Muscle of leg (tissue), 3 donors: ENCODE measurements at regions not wholly inside any gene's neighbourhood (a gene's known extent, or its start where the extent isn't known, plus 50 kb on each side); places are given as distances from the start of the nearest gene placed in this dataset.
A peak's percentile ranks its signal among the peaks of the same experiment; 100 is the strongest.

Source experiments
- DNase-seq: peaks from one replicate; pipeline ENCODE4 v3.0.0; 2013
- H3K27ac ChIP-seq: one replicate; pipeline ENCODE4 v1.5.1; 2013; ENCODE audit warnings: mild to moderate bottlenecking, low read length, control low read depth
- H3K27me3 ChIP-seq: one replicate; pipeline ENCODE4 v1.6.1; 2013; ENCODE audit warnings: low read length; ENCODE audit not compliant: control insufficient read depth, insufficient read depth
- H3K36me3 ChIP-seq: one replicate; pipeline ENCODE4 v1.6.1; 2013; ENCODE audit warnings: low read length; ENCODE audit not compliant: control insufficient read depth, insufficient read depth
- H3K4me1 ChIP-seq: one replicate; pipeline ENCODE4 v1.6.1; 2013; ENCODE audit warnings: low read length; ENCODE audit not compliant: control insufficient read depth, insufficient read depth
- H3K4me3 ChIP-seq: one replicate; pipeline ENCODE4 v1.5.1; 2013; ENCODE audit warnings: low read length, control low read depth
- H3K9me3 ChIP-seq: replicated peaks from 2 replicates; pipeline ENCODE4 v1.6.1; 2013; ENCODE audit warnings: low read depth, low read length; ENCODE audit not compliant: control insufficient read depth
- WGBS: methylation state at CpG from one replicate; pipeline ENCODE4 v1.1.5; 2013; ENCODE audit warnings: missing lambda C conversion rate; ENCODE audit not compliant: insufficient coverage; 5-methylcytosine and 5-hydroxymethylcytosine counted together

DNA sequence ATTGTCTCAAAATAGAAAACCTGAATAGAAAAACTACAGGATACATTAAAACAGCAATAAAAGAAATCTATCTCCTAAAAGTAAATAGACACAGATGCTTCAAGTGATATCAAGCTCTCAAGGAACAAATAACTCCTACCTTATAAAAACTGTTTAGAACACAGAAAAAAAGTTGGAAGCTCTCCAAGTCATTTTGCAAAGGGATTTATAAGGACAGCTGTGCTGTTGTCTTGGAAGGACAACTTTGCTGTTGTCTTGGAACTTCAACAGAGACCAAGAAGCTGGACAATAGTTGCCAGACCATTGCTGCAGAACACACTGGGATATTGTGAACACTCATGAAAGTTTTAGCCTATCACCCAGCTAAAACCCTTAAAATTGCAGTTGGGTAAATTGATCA, 780.7 kb downstream of the FLRT2 start:
- Histone ChIP-seq H3K4me1 (no peaks in the 10 kb centered on the region), H3K4me3 (no peak overlapping the region), H3K9me3 (no peaks in the 10 kb centered on the region), H3K27ac (no peak overlapping the region), H3K27me3 (no peaks in the 10 kb centered on the region), H3K36me3 (no peaks in the 10 kb centered on the region)
- peak; percentile 83 for DNase-seq

DNA sequence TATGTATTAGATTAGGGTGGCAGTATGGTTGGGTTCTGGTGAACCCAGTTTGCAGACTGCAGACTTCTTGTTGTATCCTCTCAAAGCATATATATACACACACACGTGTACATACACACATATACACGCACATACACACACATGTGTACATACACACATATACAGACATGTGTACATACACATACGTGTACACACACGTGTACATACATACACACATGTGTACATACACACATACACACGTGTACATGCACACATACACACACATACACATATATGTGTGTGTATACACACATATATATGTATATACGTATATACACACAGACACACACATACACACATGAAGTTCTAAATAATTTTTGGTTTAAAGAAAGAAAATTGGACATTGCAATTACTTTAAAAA, 780.2 kb downstream of the FLRT2 start:
- Histone ChIP-seq H3K4me1 (no peaks in the 10 kb centered on the region), H3K27ac (no peak overlapping the region), H3K27me3 (no peaks in the 10 kb centered on the region), H3K4me3 (no peak overlapping the region), H3K9me3 (no peaks in the 10 kb centered on the region), H3K36me3 (no peaks in the 10 kb centered on the region)
- DNase-seq, result no peak
- no CpG with 5 or more reads among the region's 6 CpGs for WGBS

- no peak for DNase-seq
- Histone ChIP-seq H3K27ac (no peak overlapping the region), H3K36me3 (no peaks in the 10 kb centered on the region), H3K4me3 (no peak overlapping the region), H3K27me3 (no peaks in the 10 kb centered on the region), H3K9me3 (no peaks in the 10 kb centered on the region), H3K4me1 (no peaks in the 10 kb centered on the region)
- WGBS, result no CpG with 5 or more reads among the region's 2 CpGs
These were observed 775.1 kb downstream of the FLRT2 start for GRCh38 chr14:86305058-86305457.

GRCh38 chr14:86299994-86300393, 770.0 kb downstream of the FLRT2 start:
- Histone ChIP-seq H3K4me3 (no peak overlapping the region), H3K9me3 (no peaks in the 10 kb centered on the region), H3K4me1 (no peaks in the 10 kb centered on the region), H3K27me3 (no peaks in the 10 kb centered on the region), H3K36me3 (no peaks in the 10 kb centered on the region), H3K27ac (no peak overlapping the region)
- no peak for DNase-seq
- no CpG with 5 or more reads among the region's 3 CpGs for WGBS

- Histone ChIP-seq H3K36me3 (no peaks in the 10 kb centered on the region), H3K27me3 (no peaks in the 10 kb centered on the region), H3K4me1 (no peaks in the 10 kb centered on the region), H3K27ac (no peak overlapping the region), H3K4me3 (no peak overlapping the region), H3K9me3 (no peaks in the 10 kb centered on the region)
- DNase-seq, result peak; percentile 49
- WGBS, result no CpG with 5 or more reads among the region's 1 CpG
These were observed 766.2 kb downstream of the FLRT2 start for GRCh38 chr14:86296173-86296572.

DNA sequence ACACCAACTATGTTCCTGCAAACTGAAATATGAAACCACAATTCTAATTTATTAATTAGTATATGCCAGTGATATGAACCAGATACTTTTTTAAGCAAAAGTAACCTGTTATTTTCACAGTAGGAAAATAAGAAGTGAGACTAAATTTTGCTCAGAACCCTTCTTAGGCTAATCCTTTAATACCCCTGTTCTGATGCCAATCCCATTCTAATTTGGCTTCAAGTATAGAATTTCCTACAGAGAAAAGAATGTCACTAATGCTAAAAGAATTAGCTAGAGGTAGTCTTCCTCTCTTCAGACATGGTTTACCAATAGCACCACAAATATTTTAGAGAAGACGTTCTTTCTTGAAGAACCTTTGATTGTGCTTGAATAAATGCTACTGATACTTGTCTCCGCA, 758.4 kb downstream of the FLRT2 start:
- no peak overlapping the region for H3K27ac ChIP-seq
- no peak for DNase-seq
- no peaks in the 10 kb centered on the region for H3K9me3 ChIP-seq
- no peaks in the 10 kb centered on the region for H3K27me3 ChIP-seq
- H3K36me3 ChIP-seq, result no peaks in the 10 kb centered on the region
- H3K4me1 ChIP-seq, result no peaks in the 10 kb centered on the region
- H3K4me3 ChIP-seq, result no peak overlapping the region
- no CpG with 5 or more reads among the region's 2 CpGs for WGBS

DNA sequence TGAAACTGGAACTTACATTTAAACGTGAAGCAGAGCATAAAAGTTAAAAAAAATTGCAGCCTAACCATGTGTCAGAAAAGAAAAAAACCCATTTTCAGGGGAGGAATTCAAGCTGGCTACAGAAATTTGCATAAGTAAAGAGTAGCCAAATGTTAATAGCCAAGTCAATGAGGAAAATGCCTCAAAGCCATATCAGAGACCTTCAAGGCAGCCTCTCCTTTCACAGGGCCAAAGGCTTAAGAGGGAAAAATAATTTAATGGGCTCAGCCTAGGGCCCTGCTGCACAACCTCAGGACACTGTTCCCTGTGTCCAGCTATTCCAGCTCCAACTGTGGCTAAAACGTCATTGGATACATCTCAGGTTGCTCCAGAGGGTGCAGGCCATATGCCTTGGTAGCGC, 749.5 kb downstream of the FLRT2 start:
- no peak for DNase-seq
- Histone ChIP-seq H3K4me1 (no peaks in the 10 kb centered on the region), H3K36me3 (no peaks in the 10 kb centered on the region), H3K4me3 (no peak overlapping the region), H3K27me3 (no peaks in the 10 kb centered on the region), H3K27ac (no peak overlapping the region), H3K9me3 (no peaks in the 10 kb centered on the region)
- WGBS, result 73% methylated on average over 2 of the region's 3 CpGs

DNA sequence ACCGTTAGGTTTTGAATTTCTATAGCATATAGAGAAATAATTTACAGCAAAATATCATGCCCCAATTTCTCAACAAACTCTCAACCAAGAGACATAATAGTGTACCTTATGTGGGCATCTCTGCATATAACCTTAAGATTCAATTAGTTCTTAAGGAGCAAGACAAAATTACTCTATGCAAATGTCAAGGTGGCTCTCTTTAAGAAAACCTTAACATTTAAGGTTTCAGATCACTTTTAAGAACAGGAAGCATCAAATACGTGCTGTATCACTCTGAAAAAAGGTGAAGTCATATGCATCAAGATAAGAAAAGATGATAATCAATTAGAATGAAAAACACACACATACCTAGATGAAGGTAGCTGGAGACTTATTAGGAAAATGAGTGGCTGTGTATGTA, 728.0 kb downstream of the FLRT2 start:
- H3K9me3 ChIP-seq, result no peaks in the 10 kb centered on the region
- no CpG with 5 or more reads among the region's 2 CpGs for WGBS
- no peaks in the 10 kb centered on the region for H3K4me1 ChIP-seq
- no peak overlapping the region for H3K4me3 ChIP-seq
- DNase-seq, result no peak
- no peaks in the 10 kb centered on the region for H3K36me3 ChIP-seq
- no peak overlapping the region for H3K27ac ChIP-seq
- no peaks in the 10 kb centered on the region for H3K27me3 ChIP-seq

DNA sequence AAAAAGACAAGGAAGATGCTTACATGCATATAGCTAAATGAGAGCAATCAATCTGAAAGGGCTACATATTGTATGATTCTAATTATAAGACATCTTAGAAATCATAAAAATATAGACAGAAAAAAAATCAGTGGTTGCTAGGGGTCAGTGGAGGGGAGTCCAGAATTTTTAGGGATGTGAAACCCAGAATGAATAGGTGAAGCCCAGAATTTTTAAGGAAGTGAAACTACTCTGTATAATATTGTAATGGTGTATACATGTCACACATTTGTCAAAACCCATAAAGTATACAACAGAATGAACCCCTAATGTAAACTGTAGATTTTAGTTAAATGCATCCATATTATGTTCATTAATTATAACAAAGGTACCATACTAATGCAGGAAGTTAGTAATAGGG, 713.2 kb downstream of the FLRT2 start:
- Histone ChIP-seq H3K4me3 (no peak overlapping the region), H3K9me3 (no peaks in the 10 kb centered on the region), H3K4me1 (no peaks in the 10 kb centered on the region), H3K36me3 (no peaks in the 10 kb centered on the region), H3K27ac (no peak overlapping the region), H3K27me3 (no peaks in the 10 kb centered on the region)
- DNase-seq, result peak; percentile 4

DNA sequence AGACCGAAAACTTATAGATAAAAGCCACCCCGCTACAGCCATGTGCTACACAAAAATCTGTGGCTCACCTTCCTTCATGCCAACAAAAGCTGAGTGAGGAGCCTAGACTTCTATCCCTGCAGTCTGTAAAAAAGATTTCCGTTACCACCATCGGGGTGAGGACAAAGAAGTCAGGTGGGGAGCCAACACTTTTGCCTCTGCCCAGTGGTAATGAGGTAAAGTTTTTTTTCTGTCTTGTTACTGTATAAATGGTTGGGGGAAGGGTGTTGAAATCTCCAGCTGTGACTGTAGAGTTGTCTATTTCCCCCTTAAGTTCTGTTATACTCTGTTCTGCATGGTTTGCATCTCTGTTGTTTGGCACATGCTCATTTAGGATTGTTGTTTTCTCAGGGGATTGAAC, 707.8 kb downstream of the FLRT2 start:
- DNase-seq, result peak; percentile 29
- Histone ChIP-seq H3K27me3 (no peaks in the 10 kb centered on the region), H3K36me3 (no peaks in the 10 kb centered on the region), H3K4me3 (no peak overlapping the region), H3K9me3 (no peaks in the 10 kb centered on the region), H3K4me1 (no peaks in the 10 kb centered on the region), H3K27ac (no peak overlapping the region)
- WGBS, result no CpG with 5 or more reads among the region's 4 CpGs

DNA sequence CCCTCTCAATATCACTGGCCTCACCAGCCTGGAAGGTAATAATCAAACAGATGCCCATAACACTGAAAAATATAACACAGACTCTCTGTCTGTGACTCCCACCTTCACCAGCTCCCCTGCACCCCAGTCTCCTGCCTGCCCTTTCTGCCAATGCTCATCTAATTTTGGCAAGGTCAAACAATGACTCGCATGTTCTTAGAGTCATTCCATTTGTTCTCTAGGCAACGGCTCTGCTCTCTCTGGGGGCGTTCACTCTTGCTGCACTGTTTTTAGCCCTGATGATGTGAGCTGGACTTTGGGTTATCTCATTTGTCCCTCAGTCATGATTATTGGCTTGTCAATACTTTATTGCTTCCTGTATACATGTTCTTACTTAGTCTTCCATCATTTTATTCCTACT, 691.8 kb downstream of the FLRT2 start:
- no peaks in the 10 kb centered on the region for H3K27me3 ChIP-seq
- no peak overlapping the region for H3K4me3 ChIP-seq
- no peak overlapping the region for H3K27ac ChIP-seq
- no peaks in the 10 kb centered on the region for H3K4me1 ChIP-seq
- WGBS, result 40% methylated on average over 3 of the region's 3 CpGs
- H3K9me3 ChIP-seq, result no peaks in the 10 kb centered on the region
- DNase-seq, result no peak
- no peaks in the 10 kb centered on the region for H3K36me3 ChIP-seq
